ENCODE measurements at regions not wholly inside any gene's neighbourhood (a gene's known extent, or its start where the extent isn't known, plus 50 kb on each side); places are given as distances from the start of the nearest gene placed in this dataset.

DNA sequence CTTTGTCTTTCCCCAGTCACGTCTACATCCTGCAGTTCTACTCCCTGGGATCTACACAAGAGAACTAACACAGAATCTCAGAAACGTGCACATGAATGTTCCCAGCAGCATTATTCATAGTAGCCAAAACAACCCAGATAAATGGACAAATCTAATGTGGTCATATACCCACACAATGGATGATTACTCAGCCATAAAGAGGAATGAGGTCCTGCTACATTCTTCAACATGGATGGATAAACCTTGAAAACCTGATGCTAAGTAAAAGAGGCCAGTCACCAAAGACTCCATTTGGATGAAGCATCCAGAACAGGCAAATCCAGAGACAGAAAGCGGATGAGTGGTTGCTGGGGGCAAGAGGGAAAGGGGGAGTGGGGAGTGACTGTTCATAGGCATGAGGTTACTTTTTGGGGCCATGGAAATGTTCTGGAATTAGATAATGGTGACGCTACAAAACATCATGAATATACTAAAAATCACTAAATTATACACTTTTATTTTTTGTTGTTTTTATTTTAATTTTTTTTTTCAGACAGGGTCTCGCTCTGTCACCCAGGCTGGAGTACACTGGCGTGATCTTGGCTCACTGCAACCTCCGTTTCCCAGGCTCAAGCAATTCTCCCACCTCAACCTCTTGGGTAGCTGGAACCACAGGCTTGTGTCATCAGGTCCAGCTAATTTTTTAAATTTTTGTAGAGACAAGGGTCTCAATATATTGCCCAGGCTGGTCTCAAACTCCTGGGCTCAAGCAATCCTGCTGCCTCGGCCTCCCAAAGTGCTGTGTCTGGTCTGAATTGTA, 50.8 kb upstream of the DSN1 start:
- DNase-seq, result peak; percentile 64

DNA sequence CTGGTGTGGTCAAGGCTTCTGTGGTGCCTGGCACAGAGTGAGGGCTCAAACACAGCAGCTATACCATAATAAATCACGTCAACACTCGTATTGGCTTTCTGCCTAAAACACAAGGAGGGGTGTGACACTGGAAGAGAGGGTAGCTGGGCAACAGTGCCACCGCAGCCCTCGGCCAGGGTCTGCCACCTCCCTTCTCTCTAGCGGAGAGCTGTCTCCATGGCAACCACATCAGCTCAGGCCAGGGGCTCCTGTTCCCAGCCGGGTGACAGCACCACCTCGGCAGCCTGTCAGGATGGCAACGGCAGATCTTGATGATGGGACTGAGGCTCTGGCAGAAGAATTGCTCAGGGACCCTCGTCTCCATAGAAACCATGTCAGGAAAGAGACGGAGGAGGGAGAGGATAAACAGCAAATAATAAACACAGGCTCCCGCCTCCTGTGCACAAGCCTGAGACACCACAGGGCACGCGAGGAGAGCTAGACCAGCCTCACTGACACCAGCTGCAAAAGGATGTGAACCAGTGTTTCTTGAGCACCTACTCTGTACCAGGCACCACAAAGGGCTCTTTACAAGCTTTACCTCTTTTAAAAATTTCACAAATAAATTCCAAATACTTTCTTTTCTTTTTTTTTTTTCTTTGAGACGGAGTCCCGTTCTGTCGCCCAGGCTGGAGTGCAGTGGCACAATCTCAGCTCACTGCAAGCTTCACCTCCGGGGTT, 50.4 kb upstream of the TLDC2 start:
- DNase-seq, result peak; percentile 92
